HG03558 (cell line): ENCODE measurements at regions not wholly inside any gene's neighbourhood (a gene's known extent, or its start where the extent isn't known, plus 50 kb on each side); places are given as distances from the start of the nearest gene placed in this dataset.
"Not testable (repeated sequence)": the region's sequence is repeated elsewhere in the genome, so short reads cannot be mapped to it uniquely, and the experiment has no call there.

Experiments used
- ATAC-seq: cut with Tn5 transposase; IDR thresholded peaks from one replicate; pipeline ENCODE4 v1.9.1; 2021; ENCODE audit warnings: moderate number of reproducible peaks; ENCODE audit not compliant: unreplicated experiment; ENCODE audit errors: extremely low read depth

GRCh38 chr5:67963789-67964519 is 251.6 kb upstream of the PIK3R1 start:
- ATAC-seq: no peak

GRCh38 chr5:67960939-67961338 is 254.6 kb upstream of the PIK3R1 start:
- ATAC-seq: no peak

- no peak for ATAC-seq
Observed at GRCh38 chr5:67957374-67957773, 258.2 kb upstream of the PIK3R1 start.

- ATAC-seq: no peak
Observed at GRCh38 chr5:67954351-67954750, 261.2 kb upstream of the PIK3R1 start.

- no peak for ATAC-seq
Observed at GRCh38 chr5:67942421-67942820, 273.1 kb upstream of the PIK3R1 start.

- ATAC-seq: no peak
Observed at GRCh38 chr5:67941614-67942401, 273.7 kb upstream of the PIK3R1 start.

- no peak for ATAC-seq
Observed at GRCh38 chr5:67935908-67936566, 279.5 kb upstream of the PIK3R1 start.

GRCh38 chr5:67934976-67935375 is 280.6 kb upstream of the PIK3R1 start:
- ATAC-seq: no peak

GRCh38 chr5:67925511-67925910 is 290.0 kb upstream of the PIK3R1 start:
- no peak for ATAC-seq

- no peak for ATAC-seq
Observed at GRCh38 chr5:67921004-67921601, 294.5 kb upstream of the PIK3R1 start.

- not testable (repeated sequence) for ATAC-seq
Observed at GRCh38 chr5:67919532-67919931, 296.0 kb upstream of the PIK3R1 start.

GRCh38 chr5:67917561-67917960 is 298.0 kb upstream of the PIK3R1 start:
- no peak for ATAC-seq

GRCh38 chr5:67910546-67910945 is 305.0 kb upstream of the PIK3R1 start:
- ATAC-seq: no peak

- ATAC-seq: no peak
Observed at GRCh38 chr5:67908126-67908765, 307.3 kb upstream of the PIK3R1 start.

- no peak for ATAC-seq
Observed at GRCh38 chr5:67904366-67904765, 311.2 kb upstream of the PIK3R1 start.

GRCh38 chr5:67903656-67904055 is 311.9 kb upstream of the PIK3R1 start:
- no peak for ATAC-seq

GRCh38 chr5:67903121-67903520 is 312.4 kb upstream of the PIK3R1 start:
- no peak for ATAC-seq

GRCh38 chr5:67902497-67902830 is 313.1 kb upstream of the PIK3R1 start:
- ATAC-seq: no peak

GRCh38 chr5:67901814-67902496 is 313.6 kb upstream of the PIK3R1 start:
- no peak for ATAC-seq

GRCh38 chr5:67900514-67900913 is 315.0 kb upstream of the PIK3R1 start:
- no peak for ATAC-seq
